GM23248 (cell line): ENCODE measurements at regions not wholly inside any gene's neighbourhood (a gene's known extent, or its start where the extent isn't known, plus 50 kb on each side); places are given as distances from the start of the nearest gene placed in this dataset.

Experiments
- DNase-seq: peaks from one replicate; pipeline ENCODE4 v3.0.0-alpha.2; 2015
- H2AFZ ChIP-seq: fragments of 200-600 bp; sonication (generic); 2 replicates; pipeline ENCODE4 v1.6.1; 2016; ENCODE audit warnings: antibody characterized with exemption
- H3F3A ChIP-seq: fragments of 200-600 bp; sonication (generic); 2 replicates; pipeline ENCODE4 v1.6.1; 2016; ENCODE audit warnings: mild to moderate bottlenecking, antibody characterized with exemption, mixed run types; ENCODE audit not compliant: insufficient read depth
- H3K27ac ChIP-seq: fragments of 200-600 bp; sonication (generic); 2 replicates; pipeline ENCODE4 v1.5.1; 2016; ENCODE audit warnings: mild to moderate bottlenecking
- H3K27me3 ChIP-seq: fragments of 200-600 bp; sonication (generic); replicated peaks from 2 replicates; pipeline ENCODE4 v1.6.1; 2016; ENCODE audit warnings: mild to moderate bottlenecking; ENCODE audit not compliant: insufficient read depth
- H3K36me3 ChIP-seq: fragments of 200-600 bp; sonication (generic); 2 replicates; pipeline ENCODE4 v1.6.1; 2016; ENCODE audit warnings: low read depth, mild to moderate bottlenecking
- H3K4me1 ChIP-seq: fragments of 200-600 bp; sonication (generic); 2 replicates; pipeline ENCODE4 v1.6.1; 2016; ENCODE audit warnings: mild to moderate bottlenecking; ENCODE audit not compliant: insufficient read depth
- H3K4me2 ChIP-seq: fragments of 200-600 bp; sonication (generic); one replicate; pipeline ENCODE4 v1.6.1; 2016; ENCODE audit warnings: mild to moderate bottlenecking; ENCODE audit not compliant: unreplicated experiment
- H3K4me3 ChIP-seq: fragments of 200-600 bp; sonication (generic); 2 replicates; pipeline ENCODE4 v1.5.1; 2016; ENCODE audit warnings: mild to moderate bottlenecking
- H3K79me2 ChIP-seq: fragments of 200-600 bp; sonication (generic); 2 replicates; pipeline ENCODE4 v1.6.1; 2016; ENCODE audit warnings: mild to moderate bottlenecking; ENCODE audit not compliant: insufficient read depth
- H3K9ac ChIP-seq: fragments of 200-600 bp; sonication (generic); 2 replicates; pipeline ENCODE4 v1.6.1; 2016; ENCODE audit warnings: mild to moderate bottlenecking
- H3K9me2 ChIP-seq: fragments of 200-600 bp; sonication (generic); 2 replicates; pipeline ENCODE4 v1.6.1; 2016; ENCODE audit warnings: mixed run types, mild to moderate bottlenecking, moderate library complexity; ENCODE audit not compliant: insufficient read depth
- H3K9me3 ChIP-seq: fragments of 200-600 bp; sonication (generic); one replicate; pipeline ENCODE4 v1.6.1; 2017; ENCODE audit warnings: low read depth
- H4K20me1 ChIP-seq: fragments of 200-600 bp; sonication (generic); 2 replicates; pipeline ENCODE4 v1.6.0; 2016; ENCODE audit not compliant: insufficient read depth
- EZH2 ChIP-seq: fragments of 200-600 bp; sonication (generic); IDR thresholded peaks from 2 replicates; pipeline ENCODE4 v1.6.1; 2018; ENCODE audit warnings: antibody characterized with exemption, mild to moderate bottlenecking; ENCODE audit not compliant: insufficient read depth, poor library complexity, severe bottlenecking
- EZH2phosphoT487 ChIP-seq: fragments of 200-600 bp; sonication (generic); IDR thresholded peaks from 2 replicates; pipeline ENCODE4 v1.6.1; 2018; ENCODE audit warnings: antibody characterized with exemption, moderate library complexity, mild to moderate bottlenecking, low read depth; ENCODE audit not compliant: insufficient read depth
- WGBS, 2 experiments: methylation state at CpG; one replicate each; pipeline ENCODE4 v1.1.6; 2015 to 2017; ENCODE audit warnings: low lambda C conversion rate in 2 of 2, low coverage in 1 of 2; ENCODE audit errors: missing lambda C conversion rate in 2 of 2; 5-methylcytosine and 5-hydroxymethylcytosine counted together
- in situ Hi-C: fragments of 300-500 bp; cut with MboI; formaldehyde crosslinking; loops from 2 replicates; pipeline ENCODE4 v1.15.0; 2020

GRCh38 chr1:240714568-240715292, 102.8 kb upstream of the GREM2 start:
- Histone ChIP-seq H3K4me2 (no peak overlapping the region), H3K4me3 (no peak overlapping the region), H3K79me2 (no peaks in the 10 kb centered on the region), H3K9me2 (no peaks in the 10 kb centered on the region), H3K9ac (no peak overlapping the region), H3K4me1 (peaks cover 19% of the 10 kb centered on the region), H3K36me3 (no peaks in the 10 kb centered on the region), H3K27ac (no peak overlapping the region), H3K27me3 (no peaks in the 10 kb centered on the region), H2AFZ (no peak overlapping the region), H4K20me1 (no peaks in the 10 kb centered on the region), H3F3A (peaks cover 17% of the 10 kb centered on the region), H3K9me3 (no peaks in the 10 kb centered on the region)
- WGBS, 2 experiments, result 97 to 98% methylated on average over 8 of the region's 8 CpGs
- in situ Hi-C loops, result no loop called here
- DNase-seq, result no peak
- TF ChIP-seq EZH2 (no peak), EZH2phosphoT487 (no peak)

DNA sequence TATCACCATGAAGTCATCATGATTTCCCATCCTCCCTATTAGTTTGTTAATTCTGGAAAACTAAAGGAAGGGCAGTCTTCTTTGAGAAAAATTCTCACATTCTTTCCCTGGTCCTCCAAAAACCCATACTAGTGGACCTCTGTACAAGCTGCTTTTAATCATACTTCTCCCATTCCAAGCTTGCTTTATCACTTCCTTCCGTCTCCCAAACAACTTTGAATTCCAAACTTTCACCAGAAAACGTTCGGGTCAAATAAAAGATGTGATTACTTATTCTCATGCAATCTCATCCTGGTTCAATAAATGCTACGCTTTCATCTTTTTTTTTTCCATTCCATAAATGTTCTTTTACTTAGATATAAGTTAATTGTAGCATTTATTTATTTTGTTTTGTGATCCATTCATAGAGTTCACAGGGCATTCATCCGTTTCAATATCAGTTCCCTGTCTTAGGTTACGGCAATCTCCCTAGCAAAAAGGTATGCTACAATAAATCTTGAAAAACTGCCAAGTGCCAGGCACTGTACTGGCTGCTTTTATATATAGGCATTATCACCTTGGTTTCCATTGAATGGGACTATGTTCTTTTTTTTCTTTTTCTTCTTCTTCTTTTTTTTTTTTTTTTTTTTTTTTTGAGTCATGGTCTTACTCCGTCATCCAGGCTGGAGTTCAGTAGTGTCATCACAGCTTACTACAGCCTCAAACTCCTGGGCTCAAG, 100.2 kb upstream of the GREM2 start:
- Histone ChIP-seq H3K4me1 (peaks cover 20% of the 10 kb centered on the region), H3K9ac (peak overlapping the region; percentile 17), H3K4me3 (peak overlapping the region; percentile 37), H4K20me1 (no peaks in the 10 kb centered on the region), H3F3A (peaks cover 20% of the 10 kb centered on the region), H3K27ac (peak overlapping the region; percentile 71), H3K27me3 (no peaks in the 10 kb centered on the region), H3K9me3 (no peaks in the 10 kb centered on the region), H2AFZ (no peak overlapping the region), H3K36me3 (no peaks in the 10 kb centered on the region), H3K79me2 (no peaks in the 10 kb centered on the region), H3K4me2 (peak overlapping the region; percentile 70), H3K9me2 (no peaks in the 10 kb centered on the region)
- peak; percentile 68 for DNase-seq
- WGBS, 2 experiments, result 17 to 20% methylated on average over 7 of the region's 7 CpGs
- TF ChIP-seq EZH2 (no peak), EZH2phosphoT487 (no peak)
- in situ Hi-C loops, result no loop called here

GRCh38 chr1:240711020-240711419, 99.1 kb upstream of the GREM2 start:
- Histone ChIP-seq H3K9me3 (no peaks in the 10 kb centered on the region), H3K27ac (no peak overlapping the region), H3K36me3 (no peaks in the 10 kb centered on the region), H4K20me1 (no peaks in the 10 kb centered on the region), H3K79me2 (no peaks in the 10 kb centered on the region), H2AFZ (no peak overlapping the region), H3K27me3 (no peaks in the 10 kb centered on the region), H3K4me3 (no peak overlapping the region), H3K9me2 (no peaks in the 10 kb centered on the region), H3K9ac (no peak overlapping the region), H3K4me2 (no peak overlapping the region), H3F3A (peaks cover 32% of the 10 kb centered on the region), H3K4me1 (peaks cover 31% of the 10 kb centered on the region)
- in situ Hi-C loops, result no loop called here
- 98% methylated on average over 9 of the region's 9 CpGs for WGBS, 2 experiments
- DNase-seq, result no peak
- TF ChIP-seq EZH2, result no peak
- TF ChIP-seq EZH2phosphoT487, result no peak

- in situ Hi-C loops, result no loop called here
- Histone ChIP-seq H3K4me3 (no peak overlapping the region), H3K27ac (no peak overlapping the region), H2AFZ (no peak overlapping the region), H3K9me2 (no peaks in the 10 kb centered on the region), H3K4me1 (peaks cover 41% of the 10 kb centered on the region), H3K79me2 (no peaks in the 10 kb centered on the region), H3K4me2 (no peak overlapping the region), H3K9me3 (no peaks in the 10 kb centered on the region), H3K27me3 (no peaks in the 10 kb centered on the region), H3F3A (peaks cover 40% of the 10 kb centered on the region), H3K9ac (no peak overlapping the region), H3K36me3 (no peaks in the 10 kb centered on the region), H4K20me1 (no peaks in the 10 kb centered on the region)
- TF ChIP-seq EZH2phosphoT487, result no peak
- TF ChIP-seq EZH2, result no peak
- no peak for DNase-seq
- 79 to 80% methylated on average over 6 of the region's 6 CpGs for WGBS, 2 experiments
These were observed 97.7 kb upstream of the GREM2 start for GRCh38 chr1:240709676-240710075.
